ENCODE measurements at regions not wholly inside any gene's neighbourhood (a gene's known extent, or its start where the extent isn't known, plus 50 kb on each side); places are given as distances from the start of the nearest gene placed in this dataset.

DNA sequence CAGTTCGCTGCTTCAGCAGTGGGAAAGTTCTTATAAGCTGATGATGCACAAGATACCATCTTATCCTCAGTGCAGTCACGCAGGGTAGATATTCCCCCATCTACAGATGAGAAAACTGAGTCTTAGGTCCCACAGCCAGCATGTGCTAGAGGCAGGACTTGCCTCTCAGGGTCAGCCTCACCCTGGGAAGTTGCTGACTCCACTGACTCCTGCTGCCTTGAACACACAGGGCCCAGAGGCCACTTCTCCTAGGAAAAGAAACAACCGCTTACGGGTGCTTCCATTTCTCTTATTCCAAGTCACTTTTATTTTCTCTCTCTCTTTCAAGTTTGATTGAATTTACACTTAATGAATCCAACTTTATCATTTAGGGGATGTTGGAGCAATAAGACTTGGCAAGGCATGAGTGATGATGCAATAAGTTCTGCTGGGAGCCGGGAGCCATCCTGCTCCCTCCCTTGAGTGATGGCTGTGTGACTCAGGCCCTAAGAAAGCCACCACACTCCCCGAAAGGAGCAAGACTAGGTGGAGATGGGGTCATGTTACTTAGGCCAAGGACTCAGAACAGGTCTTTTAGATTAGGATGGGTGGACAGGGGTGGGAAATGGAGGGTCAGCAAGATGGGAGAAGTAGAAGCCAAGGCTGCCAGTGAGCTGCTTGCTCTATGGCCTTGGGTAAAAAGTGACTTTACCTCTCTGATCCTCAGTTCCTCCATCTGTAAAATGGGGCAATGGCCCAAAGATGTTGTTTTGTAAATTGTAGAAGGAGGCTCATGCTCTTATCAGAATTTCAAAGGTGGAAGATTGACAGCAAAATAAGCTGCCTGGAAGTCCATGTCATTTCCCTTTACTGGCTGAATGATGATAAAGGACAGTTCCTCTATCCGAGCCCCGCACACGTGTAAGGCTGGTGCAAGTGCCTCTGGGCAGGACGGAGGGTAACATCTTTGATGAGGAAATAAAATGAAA, 67.4 kb upstream of the ZNF618 start:
- TF ChIP-seq, protein P1, sequence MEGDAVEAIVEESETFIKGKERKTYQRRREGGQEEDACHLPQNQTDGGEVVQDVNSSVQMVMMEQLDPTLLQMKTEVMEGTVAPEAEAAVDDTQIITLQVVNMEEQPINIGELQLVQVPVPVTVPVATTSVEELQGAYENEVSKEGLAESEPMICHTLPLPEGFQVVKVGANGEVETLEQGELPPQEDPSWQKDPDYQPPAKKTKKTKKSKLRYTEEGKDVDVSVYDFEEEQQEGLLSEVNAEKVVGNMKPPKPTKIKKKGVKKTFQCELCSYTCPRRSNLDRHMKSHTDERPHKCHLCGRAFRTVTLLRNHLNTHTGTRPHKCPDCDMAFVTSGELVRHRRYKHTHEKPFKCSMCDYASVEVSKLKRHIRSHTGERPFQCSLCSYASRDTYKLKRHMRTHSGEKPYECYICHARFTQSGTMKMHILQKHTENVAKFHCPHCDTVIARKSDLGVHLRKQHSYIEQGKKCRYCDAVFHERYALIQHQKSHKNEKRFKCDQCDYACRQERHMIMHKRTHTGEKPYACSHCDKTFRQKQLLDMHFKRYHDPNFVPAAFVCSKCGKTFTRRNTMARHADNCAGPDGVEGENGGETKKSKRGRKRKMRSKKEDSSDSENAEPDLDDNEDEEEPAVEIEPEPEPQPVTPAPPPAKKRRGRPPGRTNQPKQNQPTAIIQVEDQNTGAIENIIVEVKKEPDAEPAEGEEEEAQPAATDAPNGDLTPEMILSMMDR (IDR thresholded peaks at IDR 0.05), result no peak
- no peak for TF ChIP-seq POLR2A (IDR thresholded peaks at IDR 0.05)
- TF ChIP-seq EP300 (IDR thresholded peaks at IDR 0.05), result no peak

Measured in suprapubic skin (tissue), 3 donors.